H9 (cell line): ENCODE measurements at regions not wholly inside any gene's neighbourhood (a gene's known extent, or its start where the extent isn't known, plus 50 kb on each side); places are given as distances from the start of the nearest gene placed in this dataset.

Source experiments
- DNase-seq: peaks from one replicate; pipeline ENCODE4 v3.0.0-alpha.2; 2017
- H2AFZ ChIP-seq: one replicate; pipeline ENCODE4 v1.6.1; 2013; ENCODE audit warnings: mild to moderate bottlenecking, low read length, control low read depth, moderate library complexity
- H2AK5ac ChIP-seq: 2 replicates; pipeline ENCODE4 v1.6.1; 2013; ENCODE audit warnings: low read length, control low read depth, mixed read lengths; ENCODE audit not compliant: insufficient read length
- H2BK120ac ChIP-seq: one replicate; pipeline ENCODE4 v1.6.1; 2013; ENCODE audit warnings: low read depth, mild to moderate bottlenecking, low read length, control low read depth, inconsistent platforms; ENCODE audit not compliant: poor library complexity, severe bottlenecking
- H2BK12ac ChIP-seq: 2 replicates; pipeline ENCODE4 v1.6.1; 2013; ENCODE audit warnings: low read length, control low read depth, mixed read lengths, low read depth; ENCODE audit not compliant: insufficient read length
- H2BK15ac ChIP-seq: 2 replicates; pipeline ENCODE4 v1.6.1; 2013; ENCODE audit warnings: low read depth, low read length, control low read depth
- H2BK20ac ChIP-seq: one replicate; pipeline ENCODE4 v1.6.1; 2013; ENCODE audit warnings: low read depth, mild to moderate bottlenecking, low read length, control low read depth, inconsistent platforms; ENCODE audit not compliant: poor library complexity, severe bottlenecking
- H2BK5ac ChIP-seq: 2 replicates; pipeline ENCODE4 v1.6.1; 2013; ENCODE audit warnings: low read length, control low read depth, mixed read lengths; ENCODE audit not compliant: insufficient read length
- H3K14ac ChIP-seq: 2 replicates; pipeline ENCODE4 v1.6.1; 2013; ENCODE audit warnings: low read length, control low read depth; ENCODE audit not compliant: insufficient read depth
- H3K18ac ChIP-seq: 2 replicates; pipeline ENCODE4 v1.6.1; 2013; ENCODE audit warnings: low read depth, mild to moderate bottlenecking, mixed read lengths, low read length, control low read depth; ENCODE audit not compliant: insufficient read length
- H3K23ac ChIP-seq: 2 replicates; pipeline ENCODE4 v1.6.1; 2013; ENCODE audit warnings: low read length, control low read depth, mixed read lengths, low read depth; ENCODE audit not compliant: insufficient read length
- H3K23me2 ChIP-seq: 2 replicates; pipeline ENCODE4 v1.6.1; 2013; ENCODE audit warnings: low read depth, mild to moderate bottlenecking, mixed read lengths, low read length, control low read depth; ENCODE audit not compliant: insufficient read length, poor library complexity, severe bottlenecking
- H3K27ac ChIP-seq: 2 replicates; pipeline ENCODE4 v1.5.1; 2013; ENCODE audit warnings: low read length, control low read depth, mixed read lengths, low read depth; ENCODE audit not compliant: insufficient read length
- H3K27me3 ChIP-seq: 2 replicates; pipeline ENCODE4 v1.6.1; 2013; ENCODE audit warnings: low read length, control low read depth, inconsistent platforms; ENCODE audit not compliant: insufficient read depth
- H3K4ac ChIP-seq: 2 replicates; pipeline ENCODE4 v1.6.1; 2013; ENCODE audit warnings: low read depth, mild to moderate bottlenecking, control low read depth, inconsistent platforms, low read length, moderate library complexity
- H3K4me1 ChIP-seq: 2 replicates; pipeline ENCODE4 v1.6.1; 2013; ENCODE audit warnings: low read length, control low read depth, inconsistent platforms; ENCODE audit not compliant: insufficient read depth
- H3K4me2 ChIP-seq: 2 replicates; pipeline ENCODE4 v1.6.1; 2013; ENCODE audit warnings: low read length, control low read depth, mixed read lengths; ENCODE audit not compliant: insufficient read length, insufficient read depth
- H3K56ac ChIP-seq: 2 replicates; pipeline ENCODE4 v1.6.1; 2013; ENCODE audit warnings: low read depth, mild to moderate bottlenecking, mixed read lengths, low read length, control low read depth; ENCODE audit not compliant: insufficient read length
- H3K79me1 ChIP-seq: 2 replicates; pipeline ENCODE4 v1.6.1; 2013; ENCODE audit warnings: low read depth, mild to moderate bottlenecking, moderate library complexity, low read length, control low read depth, inconsistent platforms; ENCODE audit not compliant: insufficient read depth, poor library complexity, severe bottlenecking
- H3K79me2 ChIP-seq: 2 replicates; pipeline ENCODE4 v1.6.1; 2013; ENCODE audit warnings: low read length, control low read depth, inconsistent platforms; ENCODE audit not compliant: insufficient read depth
- H3K9ac ChIP-seq: 2 replicates; pipeline ENCODE4 v1.6.1; 2013; ENCODE audit warnings: low read length, control low read depth, mixed read lengths; ENCODE audit not compliant: insufficient read length; ENCODE audit errors: extremely low read depth
- H3K9me3 ChIP-seq: one replicate; pipeline ENCODE4 v1.6.1; 2013; ENCODE audit warnings: low read depth, low read length, inconsistent platforms; ENCODE audit not compliant: control insufficient read depth
- H3T11ph ChIP-seq: one replicate; pipeline ENCODE4 v1.6.1; 2013; ENCODE audit warnings: mild to moderate bottlenecking, low read length, control low read depth, inconsistent platforms
- H4K20me1 ChIP-seq: one replicate; pipeline ENCODE4 v1.6.1; 2013; ENCODE audit not compliant: control insufficient read depth, insufficient read length, insufficient read depth
- H4K5ac ChIP-seq: 2 replicates; pipeline ENCODE4 v1.6.1; 2013; ENCODE audit warnings: low read depth, mild to moderate bottlenecking, mixed read lengths, low read length, control low read depth; ENCODE audit not compliant: insufficient read length
- H4K8ac ChIP-seq: replicated peaks from 2 replicates; pipeline ENCODE4 v1.6.1; 2013; ENCODE audit warnings: low read length, control low read depth, mixed read lengths, low read depth; ENCODE audit not compliant: insufficient read length
- H4K91ac ChIP-seq: 2 replicates; pipeline ENCODE4 v1.6.1; 2013; ENCODE audit warnings: low read depth, mild to moderate bottlenecking, moderate library complexity, mixed read lengths, low read length, control low read depth; ENCODE audit not compliant: insufficient read length
- H3K27ac Mint-ChIP-seq, 3 experiments: 2 replicates in 2 of 3; 3 replicates in 1 of 3; pipeline ENCODE4 v1.8.0; 2020 to 2021; ENCODE audit warnings: mixed read lengths in 3 of 3, mild to moderate bottlenecking in 1 of 3, moderate library complexity in 1 of 3
- H3K27me3 Mint-ChIP-seq: 2 replicates; pipeline ENCODE4 v1.8.0; 2021; ENCODE audit warnings: low read depth, mild to moderate bottlenecking, moderate library complexity, mixed read lengths
- H3K36me3 Mint-ChIP-seq, 3 experiments: 2 replicates in 2 of 3; 3 replicates in 1 of 3; pipeline ENCODE4 v1.8.0; 2020 to 2021; ENCODE audit warnings: low read depth in 3 of 3, mixed read lengths in 3 of 3; ENCODE audit not compliant: insufficient read depth in 1 of 3
- H3K4me1 Mint-ChIP-seq, 2 experiments: 2 replicates each; pipeline ENCODE4 v1.8.0; 2020; ENCODE audit warnings: mixed read lengths in 2 of 2
- H3K4me3 Mint-ChIP-seq, 2 experiments: 2 replicates in 1 of 2; 3 replicates in 1 of 2; pipeline ENCODE4 v1.8.0; 2020 to 2021; ENCODE audit warnings: mild to moderate bottlenecking in 2 of 2, mixed read lengths in 2 of 2, moderate library complexity in 1 of 2
- H3K9me3 Mint-ChIP-seq, 2 experiments: 2 replicates in 1 of 2; 3 replicates in 1 of 2; pipeline ENCODE4 v1.8.0; 2020; ENCODE audit warnings: mild to moderate bottlenecking in 2 of 2, mixed read lengths in 2 of 2, moderate library complexity in 1 of 2
- WGBS: extraction: QIAGEN DNeasy Blood & Tissue Kit; methylation state at CpG from one replicate; pipeline ENCODE4 v1.1.7; 2013; ENCODE audit warnings: missing lambda C conversion rate, low lambda C conversion rate, mixed read lengths; ENCODE audit not compliant: insufficient read length; ENCODE audit errors: extremely low coverage; 5-methylcytosine and 5-hydroxymethylcytosine counted together
- TF ChIP-seq, protein P1 (sequence below): fragments of 200-600 bp; sonication (generic); conservative IDR thresholded peaks from 3 replicates; pipeline ENCODE4 v1.8.0; 2021; ENCODE audit warnings: antibody characterized with exemption, mild to moderate bottlenecking

DNA sequence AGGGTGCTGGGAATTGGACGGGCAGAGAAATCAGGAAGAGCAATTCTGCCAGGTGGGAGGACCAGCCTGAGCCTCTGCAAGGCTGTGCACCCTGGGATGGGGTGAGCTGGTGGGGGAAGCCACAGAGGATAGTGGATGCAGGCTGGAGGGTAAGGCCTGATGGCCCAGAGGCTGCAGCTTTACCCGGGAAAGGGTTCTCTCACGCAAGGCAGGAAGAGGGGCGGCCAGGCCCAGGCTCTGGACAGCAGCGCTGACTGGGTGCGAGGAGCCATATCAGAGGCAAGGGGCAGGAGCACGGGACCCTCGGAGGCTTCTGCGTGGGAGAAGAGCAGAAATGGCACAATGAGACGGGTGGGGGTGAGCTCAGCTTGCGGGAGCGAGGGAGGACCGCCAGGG, 104.6 kb downstream of the SOX1 start:
- Histone ChIP-seq H3K4me2 (no peak overlapping the region), H3K27me3 (no peaks in the 10 kb centered on the region), H3K79me2 (no peaks in the 10 kb centered on the region), H3K14ac (no peak overlapping the region; the same call in 1 of the 2 replicates), H2BK5ac (no peak overlapping the region), H3K9me3 (no peaks in the 10 kb centered on the region), H3K9ac (no peak overlapping the region), H3K56ac (no peak overlapping the region), H4K5ac (no peak overlapping the region), H3K4ac (no peak overlapping the region), H2AFZ (no peak overlapping the region), H4K91ac (no peak overlapping the region), H3K79me1 (no peaks in the 10 kb centered on the region), H4K8ac (no peak overlapping the region), H2BK15ac (no peak overlapping the region), H3K4me1 (no peaks in the 10 kb centered on the region), H3K27ac (no peak overlapping the region), H3K18ac (no peak overlapping the region), H3K23me2 (no peaks in the 10 kb centered on the region), H2AK5ac (no peak overlapping the region), H2BK20ac (no peak overlapping the region), H2BK12ac (no peak overlapping the region), H3T11ph (no peak overlapping the region), H4K20me1 (no peaks in the 10 kb centered on the region), H3K23ac (no peak overlapping the region), H2BK120ac (no peak overlapping the region)
- H3K4me1 Mint-ChIP-seq = peaks cover 0 to 5% of the 10 kb centered on the region in 2 experiments; a peak in 1 of 4 replicates
- peaks cover 31% of the 10 kb centered on the region for H3K27me3 Mint-ChIP-seq
- DNase-seq = no peak
- WGBS = no CpG with 5 or more reads among the region's 13 CpGs
- H3K27ac Mint-ChIP-seq = no peak overlapping the region; a peak in 1 of 7 replicates
- H3K9me3 Mint-ChIP-seq = peaks cover 9 to 10% of the 10 kb centered on the region in 2 experiments
- peaks cover 0 to 13% (median 0%) of the 10 kb centered on the region in 3 experiments; a peak in 3 of 7 replicates for H3K36me3 Mint-ChIP-seq
- TF ChIP-seq, protein P1, sequence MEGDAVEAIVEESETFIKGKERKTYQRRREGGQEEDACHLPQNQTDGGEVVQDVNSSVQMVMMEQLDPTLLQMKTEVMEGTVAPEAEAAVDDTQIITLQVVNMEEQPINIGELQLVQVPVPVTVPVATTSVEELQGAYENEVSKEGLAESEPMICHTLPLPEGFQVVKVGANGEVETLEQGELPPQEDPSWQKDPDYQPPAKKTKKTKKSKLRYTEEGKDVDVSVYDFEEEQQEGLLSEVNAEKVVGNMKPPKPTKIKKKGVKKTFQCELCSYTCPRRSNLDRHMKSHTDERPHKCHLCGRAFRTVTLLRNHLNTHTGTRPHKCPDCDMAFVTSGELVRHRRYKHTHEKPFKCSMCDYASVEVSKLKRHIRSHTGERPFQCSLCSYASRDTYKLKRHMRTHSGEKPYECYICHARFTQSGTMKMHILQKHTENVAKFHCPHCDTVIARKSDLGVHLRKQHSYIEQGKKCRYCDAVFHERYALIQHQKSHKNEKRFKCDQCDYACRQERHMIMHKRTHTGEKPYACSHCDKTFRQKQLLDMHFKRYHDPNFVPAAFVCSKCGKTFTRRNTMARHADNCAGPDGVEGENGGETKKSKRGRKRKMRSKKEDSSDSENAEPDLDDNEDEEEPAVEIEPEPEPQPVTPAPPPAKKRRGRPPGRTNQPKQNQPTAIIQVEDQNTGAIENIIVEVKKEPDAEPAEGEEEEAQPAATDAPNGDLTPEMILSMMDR = no peak
- H3K4me3 Mint-ChIP-seq = no peak overlapping the region
